ENCODE measurements at regions not wholly inside any gene's neighbourhood (a gene's known extent, or its start where the extent isn't known, plus 50 kb on each side); places are given as distances from the start of the nearest gene placed in this dataset.

DNA sequence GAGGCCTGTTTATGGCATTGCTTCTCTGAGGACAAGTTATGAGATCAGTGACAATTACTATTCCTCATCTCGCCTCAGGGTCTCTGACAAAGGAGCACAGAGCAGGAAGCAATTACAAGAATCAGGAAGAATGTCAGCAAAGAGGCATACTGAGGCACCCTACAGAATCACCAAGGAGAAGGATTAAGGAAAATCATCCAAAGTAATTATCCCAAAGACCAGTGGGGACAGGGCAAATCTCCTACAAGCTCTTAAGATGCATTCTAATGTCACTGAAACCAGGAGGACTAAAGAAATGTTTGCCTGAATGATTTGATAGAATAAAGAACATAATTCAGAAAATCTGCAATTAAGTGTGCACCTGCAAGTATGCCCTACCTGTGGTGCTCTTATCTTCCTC is 206.2 kb downstream of the RCHY1 start:
- Histone ChIP-seq H3K9me3 (replicated peaks; ENCODE audit: control insufficient read depth, insufficient read depth, low read depth, low read length) (no peaks in the 10 kb centered on the region), H3K79me2 (ENCODE audit: control insufficient read depth, insufficient read depth, low read length) (no peaks in the 10 kb centered on the region), H3K36me3 (ENCODE audit: control insufficient read depth, insufficient read depth, low read length) (no peaks in the 10 kb centered on the region), H3K9ac (ENCODE audit: insufficient read depth in 1 of 2, low read depth in 2 of 2, low read length in 2 of 2) (no peak overlapping the region), H3K4me2 (ENCODE audit: insufficient read depth, low read length) (no peak overlapping the region), H3K9me1 (ENCODE audit: control insufficient read depth, insufficient read depth, low read length) (no peaks in the 10 kb centered on the region), H2AFZ (ENCODE audit: low read depth, low read length) (no peak overlapping the region), H3K4me1 (replicated peaks in 1 of 2; ENCODE audit: control insufficient read depth in 2 of 2, insufficient read depth in 2 of 2, low read length in 2 of 2) (no peaks in the 10 kb centered on the region), H4K20me1 (replicated peaks; ENCODE audit: control insufficient read depth, insufficient read depth, low read length) (no peaks in the 10 kb centered on the region), H3K27me3 (ENCODE audit: control insufficient read depth in 2 of 2, insufficient read depth in 2 of 2, low read length in 2 of 2) (no peaks in the 10 kb centered on the region), H3K27ac (ENCODE audit: extremely low read depth, low read depth, low read length) (no peak overlapping the region), H3K4me3 (no peak overlapping the region)
- TF ChIP-seq ZNF699 (CRISPR knock-in tag; IDR thresholded peaks at IDR 0.05; ENCODE audit: insufficient replicate concordance), result no peak
- TF ChIP-seq ILK (tag; IDR thresholded peaks at IDR 0.05; ENCODE audit: borderline replicate concordance, low read depth), result no peak
- TF ChIP-seq, protein P1, sequence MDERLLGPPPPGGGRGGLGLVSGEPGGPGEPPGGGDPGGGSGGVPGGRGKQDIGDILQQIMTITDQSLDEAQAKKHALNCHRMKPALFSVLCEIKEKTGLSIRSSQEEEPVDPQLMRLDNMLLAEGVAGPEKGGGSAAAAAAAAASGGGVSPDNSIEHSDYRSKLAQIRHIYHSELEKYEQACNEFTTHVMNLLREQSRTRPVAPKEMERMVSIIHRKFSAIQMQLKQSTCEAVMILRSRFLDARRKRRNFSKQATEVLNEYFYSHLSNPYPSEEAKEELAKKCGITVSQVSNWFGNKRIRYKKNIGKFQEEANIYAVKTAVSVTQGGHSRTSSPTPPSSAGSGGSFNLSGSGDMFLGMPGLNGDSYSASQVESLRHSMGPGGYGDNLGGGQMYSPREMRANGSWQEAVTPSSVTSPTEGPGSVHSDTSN (CRISPR knock-in tag; IDR thresholded peaks at IDR 0.05; ENCODE audit: low read depth), result no peak
- TF ChIP-seq, protein P1 (tag; conservative IDR thresholded peaks at IDR 0.05; ENCODE audit: low read depth), result no peak
- TF ChIP-seq ZFPM2 (CRISPR knock-in tag; IDR thresholded peaks at IDR 0.05), result no peak
- no peak for TF ChIP-seq ZBTB9 (CRISPR knock-in tag; IDR thresholded peaks at IDR 0.05)
- no peak for TF ChIP-seq NR4A1 (CRISPR knock-in tag; IDR thresholded peaks at IDR 0.05)
- TF ChIP-seq NR4A1 (tag; IDR thresholded peaks at IDR 0.05), result no peak
- FAIRE-seq (no peak), DNase-seq (ENCODE audit: extremely low read depth in 1 of 4, low spot score in 3 of 4) (no peak), ATAC-seq (no peak)
- BruUV-seq (replicated peaks), result no TSS peak
- ChIA-PET POLR2A (no interaction called here), CTCF (ENCODE audit: low intra/inter-chr PET ratio) (no interaction called here)
- in situ Hi-C loops (cut with MboI), result no loop called here
- 0% methylated on average over 1 of the region's 1 CpG for WGBS (ENCODE audit: insufficient coverage, low coverage, missing lambda C conversion rate)
- intact Hi-C loops (cut with micrococcal nuclease), result no loop called here
